HCT116 (cell line): ENCODE measurements at regions not wholly inside any gene's neighbourhood (a gene's known extent, or its start where the extent isn't known, plus 50 kb on each side); places are given as distances from the start of the nearest gene placed in this dataset.

Source experiments
- ATAC-seq: fragments of 200-7000 bp; cut with Tn5 transposase; 2 replicates; pipeline ENCODE4 v1.9.1; 2020; ENCODE audit warnings: mild to moderate bottlenecking, moderate library complexity
- BruUV-seq: library from RNA; stranded (reverse); fragments of 400-500 nt; replicated peaks from 2 replicates; lab custom pipeline; 2021; lab: Mats Ljungman, UMichigan
- CTCF ChIA-PET: fragments of 300-600 bp; sonication (Branson Sonifier 250); formaldehyde crosslinking; loops from one replicate; lab custom pipeline; 2021; ENCODE audit warnings: antibody characterized with exemption; lab: Charles Lee
- POLR2A ChIA-PET: fragments of 300-600, 350-600 bp; sonication (Branson Sonifier 250); formaldehyde crosslinking; loops from one replicate; lab custom pipeline; 2021; ENCODE audit warnings: antibody characterized with exemption; lab: Charles Lee
- RAD21 ChIA-PET, 2 experiments: fragments of 300-600 bp; sonication (Branson Sonifier 250); formaldehyde crosslinking; loops; one replicate each; lab custom pipeline; 2023; ENCODE audit warnings: low total read pairs in 2 of 2; ENCODE audit not compliant: uncharacterized antibody in 2 of 2, unreplicated experiment in 2 of 2, low non-redundant PET in 1 of 2; lab: Charles Lee
- DNase-seq: peaks from one replicate; pipeline ENCODE4 v3.0.0-alpha.2; 2010; ENCODE audit warnings: low read depth, low spot score
- H2AFZ ChIP-seq: fragments of 200-600 bp; shearing (Covaris generic), sonication (generic); 2 replicates; pipeline ENCODE4 v1.6.1; 2017; ENCODE audit warnings: low read depth, mixed run types, mixed read lengths, antibody characterized with exemption, low read length; ENCODE audit not compliant: poor library complexity, severe bottlenecking
- H3K27ac ChIP-seq: 2 replicates; pipeline ENCODE4 v1.5.1; 2012; ENCODE audit warnings: low read depth, low read length
- H3K27me3 ChIP-seq: fragments of 200-600 bp; sonication (generic); 2 replicates; pipeline ENCODE4 v1.6.1; 2016; ENCODE audit warnings: mixed run types, low read length, mixed read lengths; ENCODE audit not compliant: insufficient read depth
- H3K36me3 ChIP-seq, 2 experiments: fragments of 200-500 bp in 1 of 2; fragments of 200-600 bp in 1 of 2; sonication (Bioruptor generic) in 1 of 2; sonication (generic) in 1 of 2; 2 replicates each; pipeline versions ENCODE4 v1.5.1 to v1.6.1; 2014 to 2016; ENCODE audit warnings: low read length in 2 of 2, inconsistent platforms in 1 of 2, mixed read lengths in 1 of 2, mixed run types in 1 of 2; ENCODE audit not compliant: insufficient read depth in 2 of 2, control insufficient read depth in 1 of 2
- H3K4me1 ChIP-seq, 2 experiments: fragments of 200-600 bp in 1 of 2; sonication (generic) in 1 of 2; 2 replicates each; pipeline versions ENCODE4 v1.5.1 to v1.6.1; 2012 to 2017; ENCODE audit warnings: low read length in 2 of 2, inconsistent platforms in 1 of 2, mild to moderate bottlenecking in 1 of 2, mixed read lengths in 1 of 2, mixed run types in 1 of 2, moderate library complexity in 1 of 2; ENCODE audit not compliant: insufficient read depth in 2 of 2, control insufficient read depth in 1 of 2
- H3K4me2 ChIP-seq: fragments of 200-600 bp; sonication (generic); 2 replicates; pipeline ENCODE4 v1.6.1; 2017; ENCODE audit warnings: mixed run types, low read length, mixed read lengths
- H3K4me3 ChIP-seq, 2 experiments: fragments of 200-600 bp in 1 of 2; sonication (generic) in 1 of 2; replicated peaks in 1 of 2; 2 replicates each; pipeline ENCODE4 v1.5.1; 2011 to 2016; ENCODE audit warnings: low read length in 2 of 2, control low read depth in 1 of 2, low read depth in 1 of 2, mild to moderate bottlenecking in 1 of 2, mixed read lengths in 1 of 2, mixed run types in 1 of 2
- H3K79me2 ChIP-seq: fragments of 200-600 bp; sonication (generic); 2 replicates; pipeline ENCODE4 v1.6.1; 2017; ENCODE audit warnings: mild to moderate bottlenecking, mixed run types, low read length, moderate library complexity, mixed read lengths; ENCODE audit not compliant: insufficient read depth
- H3K9ac ChIP-seq: fragments of 200-600 bp; sonication (generic); 2 replicates; pipeline ENCODE4 v1.6.1; 2016; ENCODE audit warnings: low read length, mixed read lengths
- H3K9me2 ChIP-seq: fragments of 200-600 bp; sonication (generic), shearing (Covaris generic); 2 replicates; pipeline ENCODE4 v1.6.1; 2017; ENCODE audit warnings: mixed run types, mild to moderate bottlenecking, moderate library complexity; ENCODE audit not compliant: insufficient read depth
- H3K9me3 ChIP-seq, 2 experiments: fragments of 200-500 bp in 1 of 2; fragments of 200-600 bp in 1 of 2; sonication (Bioruptor generic) in 1 of 2; sonication (generic) in 1 of 2; 2 replicates each; pipeline ENCODE4 v1.6.1; 2014 to 2017; ENCODE audit warnings: low read length in 2 of 2, mixed read lengths in 2 of 2, inconsistent platforms in 1 of 2, low read depth in 1 of 2, mild to moderate bottlenecking in 1 of 2, mixed run types in 1 of 2, moderate library complexity in 1 of 2; ENCODE audit not compliant: control insufficient read depth in 1 of 2, insufficient read depth in 1 of 2
- H4K20me1 ChIP-seq: fragments of 200-600 bp; sonication (generic), shearing (Covaris generic); 2 replicates; pipeline ENCODE4 v1.6.1; 2017; ENCODE audit warnings: mixed run types, mild to moderate bottlenecking, moderate library complexity; ENCODE audit not compliant: insufficient read depth
- CBX3 ChIP-seq: IDR thresholded peaks from 2 replicates; pipeline ENCODE4 v1.6.1; 2012; ENCODE audit warnings: low read depth
- CEBPB ChIP-seq: IDR thresholded peaks from 2 replicates; pipeline ENCODE4 v1.6.1; 2012; ENCODE audit warnings: low read depth
- CTCF ChIP-seq, 3 experiments: fragments of 200-600 bp in 1 of 3; sonication (generic) in 1 of 3; IDR thresholded peaks in 2 of 3; conservative IDR thresholded peaks in 1 of 3; 2 replicates each; pipeline ENCODE4 v1.5.1; 2012 to 2017; ENCODE audit warnings: low read depth in 2 of 3, low read length in 2 of 3, antibody characterized with exemption in 1 of 3, borderline replicate concordance in 1 of 3, control low read depth in 1 of 3, mild to moderate bottlenecking in 1 of 3, mixed read lengths in 1 of 3, mixed run types in 1 of 3, moderate library complexity in 1 of 3; ENCODE audit not compliant: insufficient read depth in 1 of 3
- EGR1 ChIP-seq: IDR thresholded peaks from 2 replicates; pipeline ENCODE4 v1.6.1; 2012; ENCODE audit warnings: low read depth
- EZH2 ChIP-seq: fragments of 200-600 bp; sonication (generic); IDR thresholded peaks from 2 replicates; pipeline ENCODE4 v1.6.1; 2017; ENCODE audit warnings: antibody characterized with exemption, mixed run types
- YY1 ChIP-seq: IDR thresholded peaks from 2 replicates; pipeline ENCODE4 v1.6.1; 2011; ENCODE audit warnings: low read length, low read depth, moderate library complexity, mild to moderate bottlenecking; ENCODE audit not compliant: insufficient replicate concordance; ENCODE audit errors: extremely low read depth
- ZBTB33 ChIP-seq: IDR thresholded peaks from 2 replicates; pipeline ENCODE4 v1.6.1; 2011; ENCODE audit warnings: mild to moderate bottlenecking, low read length, moderate library complexity; ENCODE audit not compliant: insufficient replicate concordance; ENCODE audit errors: extremely low read depth
- ZFX ChIP-seq: fragments of 450-650 bp; IDR thresholded peaks from 2 replicates; pipeline ENCODE4 v1.6.1; 2017
- intact Hi-C: fragments of 100-400 bp; cut with micrococcal nuclease; formaldehyde crosslinking; loops from 2 replicates; pipeline ENCODE4 v1.10.0; 2022

GRCh38 chr5:50927953-50928352, 261.5 kb downstream of the PARP8 start:
- Histone ChIP-seq H3K9me3 (no peaks in the 10 kb centered on the region), H3K27me3 (no peaks in the 10 kb centered on the region), H3K9me2 (no peaks in the 10 kb centered on the region), H3K9ac (no peak overlapping the region), H3K79me2 (no peaks in the 10 kb centered on the region), H3K36me3 (no peaks in the 10 kb centered on the region), H3K4me1 (peaks cover 0 to under 1% of the 10 kb centered on the region in 2 experiments; a peak in 1 of 4 replicates), H3K27ac (no peak overlapping the region), H3K4me3 (no peak overlapping the region), H2AFZ (no peak overlapping the region), H4K20me1 (no peaks in the 10 kb centered on the region), H3K4me2 (no peak overlapping the region)
- BruUV-seq = no TSS peak
- intact Hi-C loops = no loop called here
- DNase-seq = no peak
- CTCF ChIA-PET = no interaction called here
- POLR2A ChIA-PET = no interaction called here
- TF ChIP-seq EGR1 = no peak
- no peak for TF ChIP-seq EZH2
- TF ChIP-seq CTCF (IDR thresholded peaks at IDR 0.05 in 2 of 3, conservative IDR thresholded peaks at IDR 0.05 in 1 of 3; ENCODE audit: borderline replicate concordance in 1 of 3, insufficient read depth in 1 of 3, low read depth in 2 of 3, low read length in 2 of 3) = no peak
- no peak for TF ChIP-seq ZFX
- TF ChIP-seq CBX3 = no peak
- RAD21 ChIA-PET = no interaction called here
- no peak for ATAC-seq

GRCh38 chr5:50929174-50929573, 262.7 kb downstream of the PARP8 start:
- Histone ChIP-seq H3K27ac (no peak overlapping the region), H3K4me3 (no peak overlapping the region), H3K27me3 (no peaks in the 10 kb centered on the region), H3K79me2 (no peaks in the 10 kb centered on the region), H3K9me2 (no peaks in the 10 kb centered on the region), H3K36me3 (no peaks in the 10 kb centered on the region), H2AFZ (no peak overlapping the region), H3K9ac (no peak overlapping the region), H3K9me3 (no peaks in the 10 kb centered on the region), H3K4me1 (no peaks in the 10 kb centered on the region), H4K20me1 (no peaks in the 10 kb centered on the region), H3K4me2 (no peak overlapping the region)
- BruUV-seq = no TSS peak
- DNase-seq = no peak
- ATAC-seq = no peak
- ChIA-PET POLR2A (no interaction called here), CTCF (no interaction called here), RAD21 (no interaction called here)
- TF ChIP-seq ZBTB33 = no peak
- TF ChIP-seq CEBPB = 0 out of 2 replicates have a peak, but pooled peaks have one; percentile 13
- no peak for TF ChIP-seq YY1
- intact Hi-C loops = no loop called here
